CD4-positive, CD25-positive, alpha-beta regulatory T cell (primary cell): ENCODE measurements at regions not wholly inside any gene's neighbourhood (a gene's known extent, or its start where the extent isn't known, plus 50 kb on each side); places are given as distances from the start of the nearest gene placed in this dataset.

ENCODE experiments used
- ATAC-seq, 2 donors: fragments of 150-1000 bp; cut with Tn5 transposase; one replicate each; pipeline ENCODE4 v1.10.0; 2021; ENCODE audit warnings: low read depth in 2 of 2, moderate number of reproducible peaks in 2 of 2, moderate library complexity in 1 of 2
- DNase-seq, 3 donors: peaks; one replicate each; pipeline versions ENCODE4 v3.0.0 to v3.0.0-alpha.2; 2012 to 2022; ENCODE audit warnings: mixed read lengths in 1 of 3
- H3K27ac ChIP-seq: one replicate; pipeline ENCODE4 v1.7.0; 2013; ENCODE audit warnings: mild to moderate bottlenecking, low read length; ENCODE audit not compliant: insufficient read depth, poor library complexity, severe bottlenecking
- H3K27me3 ChIP-seq: one replicate; pipeline ENCODE4 v1.7.0; 2013; ENCODE audit warnings: low read length; ENCODE audit not compliant: control insufficient read depth, insufficient read depth
- H3K36me3 ChIP-seq: one replicate; pipeline ENCODE4 v1.7.0; 2013; ENCODE audit warnings: mild to moderate bottlenecking, low read length, moderate library complexity; ENCODE audit not compliant: control insufficient read depth, insufficient read depth
- H3K4me1 ChIP-seq: 2 replicates; pipeline ENCODE4 v1.7.0; 2013; ENCODE audit warnings: mild to moderate bottlenecking, low read length; ENCODE audit not compliant: insufficient read depth, control insufficient read depth, poor library complexity, severe bottlenecking
- H3K4me3 ChIP-seq: one replicate; pipeline ENCODE4 v1.7.0; 2013; ENCODE audit warnings: low read depth, mild to moderate bottlenecking, low read length, moderate library complexity
- H3K9me3 ChIP-seq, 2 experiments: 1 replicate in 1 of 2; 2 replicates in 1 of 2; pipeline ENCODE4 v1.7.0; 2013; ENCODE audit warnings: low read length in 2 of 2, mild to moderate bottlenecking in 1 of 2, moderate library complexity in 1 of 2; ENCODE audit not compliant: control insufficient read depth in 2 of 2
- H3K27ac Mint-ChIP-seq, 3 donors: one replicate each; pipeline ENCODE4 v1.8.0; 2020 to 2022; ENCODE audit warnings: mild to moderate bottlenecking in 3 of 3, mixed read lengths in 3 of 3, moderate library complexity in 2 of 3
- H3K27me3 Mint-ChIP-seq: one replicate; pipeline ENCODE4 v1.8.0; 2022; ENCODE audit warnings: mild to moderate bottlenecking, mixed read lengths
- H3K36me3 Mint-ChIP-seq: one replicate; pipeline ENCODE4 v1.8.0; 2020; ENCODE audit warnings: mixed read lengths
- H3K4me1 Mint-ChIP-seq, 4 donors: one replicate each; pipeline ENCODE4 v1.8.0; 2020 to 2022; ENCODE audit warnings: mixed read lengths in 4 of 4, mild to moderate bottlenecking in 1 of 4
- H3K4me3 Mint-ChIP-seq, 4 donors: one replicate each; pipeline ENCODE4 v1.8.0; 2020 to 2022; ENCODE audit warnings: mild to moderate bottlenecking in 4 of 4, mixed read lengths in 4 of 4, moderate library complexity in 3 of 4
- H3K9me3 Mint-ChIP-seq, 7 donors: one replicate each; pipeline ENCODE4 v1.8.0; 2020 to 2022; ENCODE audit warnings: mixed read lengths in 7 of 7, mild to moderate bottlenecking in 3 of 7, moderate library complexity in 2 of 7

DNA sequence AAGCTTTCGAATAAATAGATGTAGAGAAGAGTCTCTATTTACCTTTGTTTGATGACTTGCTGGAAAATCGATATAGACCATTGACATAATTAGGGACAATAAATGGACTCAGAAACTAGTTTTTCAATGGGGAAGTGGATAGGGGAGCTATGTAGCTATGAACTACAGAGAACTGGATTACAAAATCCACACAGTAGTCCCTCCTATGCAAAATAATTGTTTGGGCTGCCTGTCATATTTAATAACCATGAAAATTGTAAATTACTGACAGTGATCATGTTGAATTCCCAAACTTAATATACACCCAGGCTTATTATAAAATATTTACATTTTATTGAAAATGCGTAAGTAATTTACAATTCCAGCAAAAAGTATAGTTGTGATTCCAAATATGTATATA, 333.1 kb upstream of the FAM241A start:
- ATAC-seq, result no peak
- H3K27me3 ChIP-seq, result peaks cover 2% of the 10 kb centered on the region
- H3K9me3 Mint-ChIP-seq, result peaks cover 0 to 8% (median 1%) of the 10 kb centered on the region in 7 donors
- no peaks in the 10 kb centered on the region for H3K4me1 ChIP-seq
- no peaks in the 10 kb centered on the region for H3K27me3 Mint-ChIP-seq
- DNase-seq, result no peak
- no peaks in the 10 kb centered on the region for H3K36me3 Mint-ChIP-seq
- H3K4me3 ChIP-seq, result no peak overlapping the region
- no peaks in the 10 kb centered on the region for H3K36me3 ChIP-seq
- H3K4me3 Mint-ChIP-seq, result no peak overlapping the region
- no peak overlapping the region for H3K27ac Mint-ChIP-seq
- no peaks in the 10 kb centered on the region for H3K9me3 ChIP-seq
- H3K27ac ChIP-seq, result no peak overlapping the region
- H3K4me1 Mint-ChIP-seq, result no peaks in the 10 kb centered on the region

DNA sequence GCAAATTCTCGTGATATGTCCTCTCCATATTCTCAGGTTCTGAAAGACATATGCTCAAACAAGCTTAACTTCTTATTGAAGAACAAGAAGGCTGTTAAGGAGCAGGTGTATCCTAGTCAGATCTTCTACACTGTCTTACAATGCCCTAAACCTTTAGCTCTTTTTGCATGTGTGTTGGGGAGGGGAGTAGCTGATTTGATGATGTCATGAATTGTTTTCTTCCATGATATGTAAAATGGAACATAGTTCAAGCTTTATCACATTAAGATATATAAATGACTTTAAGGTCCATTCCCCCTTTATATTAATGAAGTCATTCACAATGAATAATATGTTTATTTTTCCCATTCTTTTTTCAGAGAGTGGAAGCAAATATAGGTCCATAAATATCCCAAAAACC, 332.5 kb upstream of the FAM241A start:
- Mint-ChIP-seq H3K27me3 (no peaks in the 10 kb centered on the region), H3K4me3 (no peak overlapping the region), H3K9me3 (peaks cover 0 to 8% (median 1%) of the 10 kb centered on the region in 7 donors), H3K36me3 (no peaks in the 10 kb centered on the region), H3K4me1 (no peaks in the 10 kb centered on the region), H3K27ac (no peak overlapping the region)
- Histone ChIP-seq H3K4me3 (no peak overlapping the region), H3K27me3 (peaks cover 2% of the 10 kb centered on the region), H3K9me3 (no peaks in the 10 kb centered on the region), H3K36me3 (no peaks in the 10 kb centered on the region), H3K27ac (no peak overlapping the region), H3K4me1 (no peaks in the 10 kb centered on the region)
- DNase-seq, result no peak
- ATAC-seq, result no peak

DNA sequence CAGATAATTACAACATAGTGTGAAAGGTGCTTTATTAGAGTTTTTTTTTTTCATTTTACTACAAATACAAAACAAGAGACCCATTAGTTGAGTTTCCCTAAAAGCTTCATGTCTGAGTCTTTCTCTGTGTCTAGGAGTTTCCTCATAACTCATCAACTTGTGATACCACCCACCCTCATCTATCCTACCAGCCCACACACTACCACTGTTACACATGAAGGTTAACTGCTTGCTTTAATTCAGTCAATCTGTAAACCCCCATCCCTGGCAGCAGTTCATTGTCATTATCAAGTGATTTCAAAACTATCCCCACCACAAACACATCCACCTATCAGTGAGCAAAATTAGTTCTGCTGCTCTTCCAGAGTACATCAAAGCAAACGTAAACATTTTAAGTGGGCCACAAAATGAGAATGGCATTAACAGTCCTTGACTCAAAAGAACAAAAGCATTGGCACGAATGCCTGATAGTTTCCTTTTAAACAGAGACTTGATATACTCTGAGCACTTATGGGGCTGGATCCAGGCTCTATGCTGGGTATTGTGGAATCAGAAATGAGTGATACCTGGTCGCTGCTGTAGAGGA, 331.6 kb upstream of the FAM241A start:
- H3K9me3 Mint-ChIP-seq, result peaks cover 0 to 10% (median 0%) of the 10 kb centered on the region in 7 donors
- Histone ChIP-seq H3K27ac (no peak overlapping the region), H3K4me1 (no peaks in the 10 kb centered on the region), H3K4me3 (no peak overlapping the region), H3K27me3 (no peaks in the 10 kb centered on the region), H3K9me3 (no peaks in the 10 kb centered on the region), H3K36me3 (no peaks in the 10 kb centered on the region)
- no peaks in the 10 kb centered on the region for H3K4me1 Mint-ChIP-seq
- no peak for ATAC-seq
- no peaks in the 10 kb centered on the region for H3K36me3 Mint-ChIP-seq
- H3K27ac Mint-ChIP-seq, result no peak overlapping the region
- DNase-seq, result no peak
- H3K27me3 Mint-ChIP-seq, result no peaks in the 10 kb centered on the region
- H3K4me3 Mint-ChIP-seq, result no peak overlapping the region

DNA sequence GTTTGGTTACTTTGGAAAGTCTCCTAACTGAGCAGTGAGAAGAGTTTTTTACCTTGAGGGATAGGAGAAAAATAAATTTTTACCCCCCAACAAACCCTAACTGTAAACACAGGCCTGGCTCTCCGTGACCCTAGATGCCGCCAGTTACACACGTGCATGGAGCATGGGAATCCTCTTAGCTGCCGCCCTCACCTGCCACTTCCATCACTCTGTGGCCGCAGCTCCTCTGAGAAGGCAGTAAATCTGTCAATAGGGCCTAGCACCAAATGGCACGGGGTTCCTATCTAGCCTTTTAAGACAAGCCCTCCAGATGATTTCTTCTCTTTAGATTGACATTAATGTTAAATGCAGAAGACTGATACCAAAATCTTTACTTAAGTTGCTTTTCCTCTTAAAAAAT, 330.3 kb upstream of the FAM241A start:
- no peaks in the 10 kb centered on the region for H3K36me3 ChIP-seq
- Mint-ChIP-seq H3K27me3 (no peaks in the 10 kb centered on the region), H3K36me3 (no peaks in the 10 kb centered on the region), H3K9me3 (peaks cover 0 to 10% (median 4%) of the 10 kb centered on the region in 7 donors), H3K4me1 (no peaks in the 10 kb centered on the region), H3K27ac (no peak overlapping the region), H3K4me3 (no peak overlapping the region)
- no peaks in the 10 kb centered on the region for H3K4me1 ChIP-seq
- ATAC-seq (no peak), DNase-seq (no peak)
- no peak overlapping the region for H3K4me3 ChIP-seq
- no peaks in the 10 kb centered on the region for H3K9me3 ChIP-seq
- no peak overlapping the region for H3K27ac ChIP-seq
- H3K27me3 ChIP-seq, result no peaks in the 10 kb centered on the region

DNA sequence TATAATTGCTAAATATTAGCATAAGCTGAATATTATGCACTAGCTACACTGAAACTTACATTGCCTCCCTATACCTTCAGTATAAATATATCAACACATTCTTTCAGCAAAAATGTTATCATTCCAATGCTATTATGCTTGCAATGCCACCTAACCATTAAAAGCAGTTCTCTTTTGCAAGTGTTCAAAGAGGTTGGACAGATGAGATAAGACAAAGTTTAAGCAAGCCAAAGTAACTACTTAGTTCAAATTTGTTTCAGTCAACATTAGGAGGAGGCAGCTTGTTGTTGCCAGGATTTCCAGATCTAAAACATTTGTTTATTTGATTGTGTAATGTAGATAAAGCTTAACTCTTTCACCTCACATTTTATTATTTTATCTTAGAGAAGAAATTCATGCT, 323.9 kb upstream of the FAM241A start:
- Histone ChIP-seq H3K9me3 (no peaks in the 10 kb centered on the region), H3K27me3 (no peaks in the 10 kb centered on the region), H3K27ac (no peak overlapping the region), H3K4me1 (no peaks in the 10 kb centered on the region), H3K4me3 (no peak overlapping the region), H3K36me3 (no peaks in the 10 kb centered on the region)
- Mint-ChIP-seq H3K4me3 (no peak overlapping the region), H3K4me1 (no peaks in the 10 kb centered on the region), H3K9me3 (peaks cover 0 to 23% (median 4%) of the 10 kb centered on the region in 7 donors), H3K27me3 (no peaks in the 10 kb centered on the region), H3K36me3 (no peaks in the 10 kb centered on the region), H3K27ac (no peak overlapping the region)
- ATAC-seq, result no peak
- no peak for DNase-seq

DNA sequence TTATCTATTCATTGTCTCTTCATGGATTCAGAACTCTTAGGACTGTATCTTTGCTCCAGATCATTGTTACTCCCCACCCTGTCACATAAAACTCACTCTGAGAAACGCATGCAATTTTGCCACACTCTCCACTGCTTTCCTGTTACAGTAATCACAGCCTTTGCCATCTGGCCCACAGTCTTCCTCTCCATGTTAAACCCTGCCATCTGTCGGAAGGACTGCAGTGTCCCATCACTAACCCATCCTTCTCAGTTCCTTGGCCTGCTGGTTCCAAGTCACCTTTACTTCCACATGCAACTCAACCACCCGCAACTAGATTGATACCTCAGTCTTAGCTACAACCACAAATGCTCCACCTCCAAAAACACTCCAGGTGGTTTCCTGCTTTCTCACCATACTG, 308.7 kb upstream of the FAM241A start:
- DNase-seq, result no peak
- H3K27ac Mint-ChIP-seq, result no peak overlapping the region
- no peak overlapping the region for H3K4me3 Mint-ChIP-seq
- H3K4me1 Mint-ChIP-seq, result no peaks in the 10 kb centered on the region
- H3K27me3 Mint-ChIP-seq, result no peaks in the 10 kb centered on the region
- no peaks in the 10 kb centered on the region for H3K36me3 ChIP-seq
- peaks cover 0 to 6% (median 0%) of the 10 kb centered on the region in 7 donors for H3K9me3 Mint-ChIP-seq
- H3K9me3 ChIP-seq, result no peaks in the 10 kb centered on the region
- no peaks in the 10 kb centered on the region for H3K4me1 ChIP-seq
- H3K27ac ChIP-seq, result no peak overlapping the region
- ATAC-seq, result no peak
- no peaks in the 10 kb centered on the region for H3K36me3 Mint-ChIP-seq
- no peaks in the 10 kb centered on the region for H3K27me3 ChIP-seq
- no peak overlapping the region for H3K4me3 ChIP-seq

DNA sequence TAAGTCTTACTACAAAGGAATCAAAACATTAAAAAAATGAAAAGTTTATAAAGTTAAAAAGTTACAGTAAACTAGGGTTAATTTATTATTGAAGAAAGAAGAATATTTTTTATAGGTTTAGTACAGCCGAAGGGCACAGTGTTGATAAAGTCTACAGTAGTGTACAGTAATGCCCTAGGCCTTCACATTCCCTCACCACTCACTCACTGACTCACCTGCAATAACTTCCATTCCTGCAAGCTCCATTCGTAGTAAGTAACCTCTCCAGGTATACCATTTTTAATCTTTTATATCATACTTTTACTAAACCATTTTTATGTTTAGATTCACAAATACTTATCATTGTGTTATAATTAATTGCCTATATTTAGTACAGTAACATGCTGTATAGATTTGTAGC, 307.5 kb upstream of the FAM241A start:
- Mint-ChIP-seq H3K9me3 (peaks cover 0 to 6% (median 3%) of the 10 kb centered on the region in 7 donors), H3K36me3 (no peaks in the 10 kb centered on the region), H3K27me3 (no peaks in the 10 kb centered on the region), H3K27ac (no peak overlapping the region), H3K4me1 (no peaks in the 10 kb centered on the region), H3K4me3 (no peak overlapping the region)
- Histone ChIP-seq H3K9me3 (no peaks in the 10 kb centered on the region), H3K36me3 (no peaks in the 10 kb centered on the region), H3K27me3 (no peaks in the 10 kb centered on the region), H3K4me3 (no peak overlapping the region), H3K4me1 (no peaks in the 10 kb centered on the region), H3K27ac (no peak overlapping the region)
- DNase-seq (no peak), ATAC-seq (no peak)

DNA sequence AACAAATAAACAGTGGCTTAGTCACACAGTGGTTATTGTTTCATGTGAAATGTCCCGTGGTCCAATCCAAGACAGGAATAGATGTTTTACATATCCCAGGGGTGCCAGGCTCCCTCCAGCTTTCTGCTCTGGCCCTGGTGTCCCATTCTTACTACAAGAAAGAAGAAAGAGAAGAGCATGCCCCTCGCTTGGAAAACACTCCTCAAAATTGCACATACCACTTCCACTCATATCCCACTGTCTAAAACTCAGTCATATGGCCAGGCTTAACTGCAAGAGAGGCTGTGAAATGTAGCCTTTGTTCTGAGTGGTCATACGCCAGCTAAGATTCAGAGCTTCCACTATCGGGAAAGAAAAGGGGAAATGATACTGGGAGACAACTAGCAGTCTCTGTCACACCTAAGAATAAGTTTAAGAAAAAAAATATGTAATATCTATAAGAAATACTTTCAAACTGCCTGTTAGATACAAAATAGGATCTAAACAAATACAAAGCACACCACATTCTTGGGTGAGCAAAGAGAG, 306.8 kb upstream of the FAM241A start:
- ATAC-seq (no peak), DNase-seq (no peak)
- no peaks in the 10 kb centered on the region for H3K9me3 ChIP-seq
- no peak overlapping the region for H3K4me3 ChIP-seq
- Mint-ChIP-seq H3K27ac (no peak overlapping the region), H3K4me1 (no peaks in the 10 kb centered on the region), H3K36me3 (no peaks in the 10 kb centered on the region), H3K9me3 (peaks cover 0 to 8% (median 3%) of the 10 kb centered on the region in 7 donors), H3K4me3 (no peak overlapping the region), H3K27me3 (no peaks in the 10 kb centered on the region)
- no peaks in the 10 kb centered on the region for H3K4me1 ChIP-seq
- H3K36me3 ChIP-seq, result no peaks in the 10 kb centered on the region
- no peak overlapping the region for H3K27ac ChIP-seq
- no peaks in the 10 kb centered on the region for H3K27me3 ChIP-seq
